GM13976 (cell line): ENCODE measurements at regions not wholly inside any gene's neighbourhood (a gene's known extent, or its start where the extent isn't known, plus 50 kb on each side); places are given as distances from the start of the nearest gene placed in this dataset.

Experiments
- DNase-seq: peaks from one replicate; pipeline ENCODE4 v3.0.0; 2012; ENCODE audit warnings: low spot score
- CTCF ChIP-seq: IDR thresholded peaks from 2 replicates; pipeline ENCODE4 v1.5.1; 2012; ENCODE audit warnings: borderline replicate concordance, mild to moderate bottlenecking; ENCODE audit not compliant: insufficient read depth; ENCODE audit errors: extremely low read depth, missing control alignments, control extremely low read depth
- in situ Hi-C: fragments of 300-500 bp; cut with MboI; formaldehyde crosslinking; loops from one replicate; pipeline ENCODE4 v1.12.0; 2022; ENCODE audit warnings: low sequenced_read_pairs, mixed read lengths, inconsistent platforms; ENCODE audit not compliant: unreplicated experiment

DNA sequence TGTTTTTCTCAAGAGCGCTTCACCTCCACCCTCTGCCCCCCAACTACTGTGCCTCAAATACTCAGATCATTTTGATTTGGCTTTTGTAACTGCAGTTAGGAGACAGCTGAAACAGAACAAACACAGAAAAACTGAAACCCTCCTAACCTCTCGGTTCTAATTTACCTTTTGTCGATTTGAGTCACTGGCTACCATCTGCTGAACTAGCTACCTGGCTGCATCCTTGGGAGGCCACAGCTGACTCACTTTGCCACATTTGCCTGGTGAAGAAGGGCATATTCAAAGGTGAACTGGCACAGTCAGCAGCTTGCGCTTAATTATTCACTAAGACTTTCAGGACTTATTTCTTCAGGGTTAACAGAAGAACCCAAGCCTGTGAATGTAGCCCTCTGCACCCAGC is 117.7 kb downstream of the FOXB1 start:
- in situ Hi-C loops = no loop called here
- no peak for DNase-seq
- TF ChIP-seq CTCF = no peak

- no peak for DNase-seq
- TF ChIP-seq CTCF = no peak
- in situ Hi-C loops = no loop called here
Observed at GRCh38 chr15:60122691-60123090, 118.6 kb downstream of the FOXB1 start.

DNA sequence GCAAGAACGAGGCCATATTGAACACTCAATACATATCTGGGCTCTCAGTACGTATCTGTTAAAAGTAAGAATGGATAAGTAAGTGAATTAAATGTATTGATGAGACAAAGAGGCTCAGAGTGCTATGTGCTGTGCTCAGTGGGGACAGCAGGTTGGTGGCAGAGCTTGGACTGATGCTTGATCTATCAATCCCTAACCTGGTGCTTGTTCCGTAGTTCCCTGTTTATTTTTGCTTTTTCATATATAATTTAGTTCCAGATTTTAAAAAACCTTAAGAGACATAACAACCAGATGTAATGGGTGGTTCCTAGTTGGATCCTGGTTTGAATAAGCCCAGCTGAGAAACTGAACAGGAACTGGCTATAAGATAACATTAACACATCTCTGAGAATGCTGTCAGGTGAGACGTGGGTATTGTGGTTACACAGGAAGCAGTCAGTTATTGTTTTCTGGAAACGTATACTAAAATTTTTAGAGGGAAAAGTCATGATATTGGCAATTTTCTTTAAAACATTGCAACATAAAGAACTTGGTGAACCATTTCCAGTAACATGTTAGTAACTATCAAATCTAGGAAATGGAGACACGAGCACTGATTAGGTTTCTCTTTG is 120.5 kb downstream of the FOXB1 start:
- in situ Hi-C loops = no loop called here
- no peak for DNase-seq
- no peak for TF ChIP-seq CTCF

- in situ Hi-C loops = no loop called here
- no peak for TF ChIP-seq CTCF
- no peak for DNase-seq
Observed at GRCh38 chr15:60125334-60125733, 121.2 kb downstream of the FOXB1 start.

GRCh38 chr15:60126200-60126599 is 122.1 kb downstream of the FOXB1 start:
- TF ChIP-seq CTCF = no peak
- DNase-seq = no peak
- in situ Hi-C loops = no loop called here

- no peak for DNase-seq
- in situ Hi-C loops = no loop called here
- TF ChIP-seq CTCF = no peak
Observed at GRCh38 chr15:60126661-60127060, 122.5 kb downstream of the FOXB1 start.

DNA sequence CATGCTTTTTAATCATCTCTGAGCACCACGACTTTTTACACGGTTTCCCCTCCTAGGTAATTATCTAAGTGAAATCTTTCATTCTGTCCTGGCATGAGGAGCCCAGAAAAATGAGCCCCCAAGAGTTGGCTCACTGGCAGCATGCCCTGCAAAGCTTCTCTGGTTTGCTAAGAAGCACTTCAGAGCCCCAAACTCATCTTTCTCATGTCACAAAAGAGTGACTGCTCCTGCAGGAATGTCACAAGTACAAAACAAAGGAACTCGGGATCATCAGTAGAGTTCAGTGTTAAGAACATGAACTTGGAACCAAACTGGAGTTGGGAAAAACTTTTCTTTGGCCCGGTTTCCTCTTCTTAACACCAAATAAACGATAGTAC is 123.9 kb downstream of the FOXB1 start:
- TF ChIP-seq CTCF = no peak
- in situ Hi-C loops = no loop called here

More for the DNA sequence above, 123.9 kb downstream of the FOXB1 start:
- DNase-seq = no peak
